ENCODE measurements at regions not wholly inside any gene's neighbourhood (a gene's known extent, or its start where the extent isn't known, plus 50 kb on each side); places are given as distances from the start of the nearest gene placed in this dataset.
A peak's percentile ranks its signal among the peaks of the same experiment; 100 is the strongest.
"Not testable (repeated sequence)": the region's sequence is repeated elsewhere in the genome, so short reads cannot be mapped to it uniquely, and the experiment has no call there.

- H3K9me3 ChIP-seq (replicated peaks) = no peaks in the 10 kb centered on the region
- H3K27ac ChIP-seq = no peak overlapping the region
These were observed 54.1 kb downstream of the MAFB start for GRCh38 chr20:40634891-40635290.

GRCh38 chr20:40633123-40633850, 55.7 kb downstream of the MAFB start:
- peak in 1 of 2 experiments; percentile 25 for DNase-seq (ENCODE audit: low read depth in 1 of 2, low spot score in 2 of 2)
- Histone ChIP-seq H3K4me3 (no peak overlapping the region), H3K27ac (no peak overlapping the region), H3K9me3 (replicated peaks) (no peaks in the 10 kb centered on the region), H3K4me1 (replicated peaks) (no peaks in the 10 kb centered on the region), H3K36me3 (no peaks in the 10 kb centered on the region), H3K27me3 (replicated peaks) (peaks cover 5% of the 10 kb centered on the region)

More at GRCh38 chr20:40634891-40635290, 54.1 kb downstream of the MAFB start:
- no peaks in the 10 kb centered on the region for H3K27me3 ChIP-seq (replicated peaks)
- H3K4me3 ChIP-seq = no peak overlapping the region
- no peaks in the 10 kb centered on the region for H3K36me3 ChIP-seq
- H3K4me1 ChIP-seq (replicated peaks) = no peaks in the 10 kb centered on the region
- DNase-seq (ENCODE audit: low read depth in 1 of 2, low spot score in 2 of 2) = no peak

- DNase-seq (ENCODE audit: low read depth in 1 of 2, low spot score in 2 of 2) = peak in 1 of 2 experiments; percentile 8
- H3K36me3 ChIP-seq = no peaks in the 10 kb centered on the region
- no peak overlapping the region for H3K4me3 ChIP-seq
- no peak overlapping the region for H3K27ac ChIP-seq
- no peaks in the 10 kb centered on the region for H3K9me3 ChIP-seq (replicated peaks)
- no peaks in the 10 kb centered on the region for H3K4me1 ChIP-seq (replicated peaks)
- H3K27me3 ChIP-seq (replicated peaks) = peaks cover 5% of the 10 kb centered on the region
These were observed 56.6 kb downstream of the MAFB start for GRCh38 chr20:40632346-40632976.

GRCh38 chr20:40631119-40631631, 57.9 kb downstream of the MAFB start:
- Histone ChIP-seq H3K36me3 (no peaks in the 10 kb centered on the region), H3K4me3 (no peak overlapping the region), H3K4me1 (replicated peaks) (no peaks in the 10 kb centered on the region), H3K27me3 (replicated peaks) (peaks cover 5% of the 10 kb centered on the region), H3K9me3 (replicated peaks) (no peaks in the 10 kb centered on the region), H3K27ac (no peak overlapping the region)
- DNase-seq (ENCODE audit: low read depth in 1 of 2, low spot score in 2 of 2) = peak in 1 of 2 experiments; percentile 24

- no peaks in the 10 kb centered on the region for H3K4me1 ChIP-seq (replicated peaks)
- no peaks in the 10 kb centered on the region for H3K36me3 ChIP-seq
- no peak overlapping the region for H3K27ac ChIP-seq
- no peak overlapping the region for H3K4me3 ChIP-seq
- H3K9me3 ChIP-seq (replicated peaks) = no peaks in the 10 kb centered on the region
- peak in 1 of 2 experiments; percentile 14 for DNase-seq (ENCODE audit: low read depth in 1 of 2, low spot score in 2 of 2)
- H3K27me3 ChIP-seq (replicated peaks) = peaks cover 5% of the 10 kb centered on the region
These were observed 58.3 kb downstream of the MAFB start for GRCh38 chr20:40630713-40631112.

DNA sequence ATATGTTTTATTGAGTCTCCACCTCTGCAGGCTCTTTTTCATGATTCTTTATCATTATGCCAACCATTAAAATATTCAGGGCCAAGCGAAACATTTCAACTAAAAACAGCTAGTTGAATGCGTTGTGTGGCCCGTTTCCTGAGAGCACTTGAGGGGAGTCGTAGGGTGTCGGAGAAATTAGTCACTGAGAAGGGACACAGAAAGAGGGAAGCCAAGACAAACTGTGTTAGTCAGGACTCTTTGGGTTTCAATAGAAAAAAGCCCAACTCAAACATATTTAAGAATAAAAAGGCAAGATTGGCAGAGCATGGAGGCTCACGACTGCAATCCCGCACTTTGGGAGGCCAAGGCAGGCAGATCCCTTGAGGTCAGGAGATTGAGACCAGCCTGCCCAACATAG, 58.9 kb downstream of the MAFB start:
- peak in 1 of 2 experiments; percentile 3 for DNase-seq (ENCODE audit: low read depth in 1 of 2, low spot score in 2 of 2)
- Histone ChIP-seq H3K36me3 (no peaks in the 10 kb centered on the region), H3K4me1 (replicated peaks) (no peaks in the 10 kb centered on the region), H3K27me3 (replicated peaks) (peaks cover 5% of the 10 kb centered on the region), H3K9me3 (replicated peaks) (no peaks in the 10 kb centered on the region), H3K4me3 (no peak overlapping the region), H3K27ac (no peak overlapping the region)

DNA sequence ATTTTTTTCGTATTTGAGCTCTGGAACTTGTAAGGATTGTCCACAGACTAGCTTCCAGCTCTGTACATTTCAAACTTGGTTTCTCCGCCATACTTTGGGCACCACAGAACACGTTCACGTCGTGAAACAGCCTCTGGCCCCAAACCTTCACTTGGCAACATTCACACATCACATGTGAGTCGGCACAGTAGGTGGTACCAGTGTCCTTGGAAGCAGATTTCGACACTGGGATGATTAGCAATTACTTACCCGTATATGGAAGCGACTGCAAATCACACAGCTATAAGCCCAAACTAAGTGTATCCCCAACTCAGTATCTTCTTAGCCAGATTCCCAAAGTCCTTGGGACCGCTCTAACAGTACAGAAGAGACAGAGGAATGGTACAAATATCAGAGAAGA, 60.2 kb downstream of the MAFB start:
- H3K9me3 ChIP-seq (replicated peaks) = no peaks in the 10 kb centered on the region
- peaks cover 5% of the 10 kb centered on the region for H3K27me3 ChIP-seq (replicated peaks)
- peak in 1 of 2 experiments; percentile 9 for DNase-seq (ENCODE audit: low read depth in 1 of 2, low spot score in 2 of 2)
- no peak overlapping the region for H3K4me3 ChIP-seq
- H3K27ac ChIP-seq = no peak overlapping the region
- no peaks in the 10 kb centered on the region for H3K4me1 ChIP-seq (replicated peaks)
- H3K36me3 ChIP-seq = no peaks in the 10 kb centered on the region

GRCh38 chr20:40619053-40619452, 70.0 kb downstream of the MAFB start:
- not testable (repeated sequence) for H3K27me3 ChIP-seq (replicated peaks); H3K9me3 ChIP-seq (replicated peaks); H3K36me3 ChIP-seq; DNase-seq (ENCODE audit: low read depth in 1 of 2, low spot score in 2 of 2); H3K4me1 ChIP-seq (replicated peaks); H3K27ac ChIP-seq; H3K4me3 ChIP-seq

GRCh38 chr20:40617594-40617993, 71.4 kb downstream of the MAFB start:
- Histone ChIP-seq H3K4me3 (no peak overlapping the region), H3K4me1 (replicated peaks) (no peaks in the 10 kb centered on the region), H3K27me3 (replicated peaks) (peaks cover 6% of the 10 kb centered on the region; the same call in 1 of the 2 replicates), H3K27ac (no peak overlapping the region), H3K9me3 (replicated peaks) (no peaks in the 10 kb centered on the region), H3K36me3 (no peaks in the 10 kb centered on the region)
- DNase-seq (ENCODE audit: low read depth in 1 of 2, low spot score in 2 of 2) = no peak

DNA sequence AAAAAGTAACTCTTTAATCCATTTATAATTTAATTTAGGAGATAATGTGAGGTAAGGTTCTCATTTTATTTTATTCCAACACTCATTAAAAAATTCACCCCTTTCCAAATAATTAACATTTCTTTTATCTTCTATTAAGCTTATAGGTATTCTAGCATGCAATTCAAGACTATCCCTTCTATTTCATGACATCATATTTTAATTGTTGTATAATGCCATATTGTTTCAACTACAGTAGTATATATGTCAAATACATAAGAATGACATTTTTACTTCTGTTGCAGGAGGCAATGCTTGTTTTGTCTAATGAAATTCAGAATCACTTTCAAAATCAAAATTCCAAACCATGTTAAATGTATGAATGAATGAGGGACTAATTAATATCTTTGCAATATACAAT, 76.2 kb downstream of the MAFB start:
- peaks cover 6% of the 10 kb centered on the region; the same call in 1 of the 2 replicates for H3K27me3 ChIP-seq (replicated peaks)
- no peak overlapping the region for H3K27ac ChIP-seq
- H3K4me1 ChIP-seq (replicated peaks) = no peaks in the 10 kb centered on the region
- DNase-seq (ENCODE audit: low read depth in 1 of 2, low spot score in 2 of 2) = no peak
- no peak overlapping the region for H3K4me3 ChIP-seq
- no peaks in the 10 kb centered on the region for H3K36me3 ChIP-seq
- H3K9me3 ChIP-seq (replicated peaks) = no peaks in the 10 kb centered on the region

DNA sequence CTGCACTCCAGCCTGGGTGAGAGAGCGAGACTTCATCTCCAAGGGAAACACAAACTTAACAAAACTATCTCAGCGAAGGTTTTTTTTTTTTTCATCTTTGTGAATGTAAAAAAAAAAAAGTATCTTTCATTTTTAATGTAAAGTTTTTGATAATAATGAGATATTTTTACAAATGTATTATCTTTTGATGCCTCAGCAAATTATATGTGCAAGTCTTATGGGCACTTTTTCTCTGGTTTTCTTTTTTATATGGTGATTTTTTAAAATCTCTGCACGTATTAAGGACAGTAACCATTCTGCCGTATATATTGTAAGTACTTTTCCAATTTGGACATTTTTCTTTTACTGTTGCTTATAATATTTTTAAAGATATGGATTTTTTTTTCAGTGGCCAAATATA, 76.8 kb downstream of the MAFB start:
- H3K27me3 ChIP-seq (replicated peaks) = peaks cover 5% of the 10 kb centered on the region; the same call in 1 of the 2 replicates
- H3K27ac ChIP-seq = no peak overlapping the region
- H3K4me1 ChIP-seq (replicated peaks) = no peaks in the 10 kb centered on the region
- no peaks in the 10 kb centered on the region for H3K36me3 ChIP-seq
- H3K9me3 ChIP-seq (replicated peaks) = no peaks in the 10 kb centered on the region
- H3K4me3 ChIP-seq = no peak overlapping the region
- no peak for DNase-seq (ENCODE audit: low read depth in 1 of 2, low spot score in 2 of 2)

- H3K4me3 ChIP-seq = no peak overlapping the region
- H3K36me3 ChIP-seq = no peaks in the 10 kb centered on the region
- H3K4me1 ChIP-seq (replicated peaks) = no peaks in the 10 kb centered on the region
- no peak for DNase-seq (ENCODE audit: low read depth in 1 of 2, low spot score in 2 of 2)
- no peaks in the 10 kb centered on the region for H3K27me3 ChIP-seq (replicated peaks)
- H3K27ac ChIP-seq = no peak overlapping the region
- no peaks in the 10 kb centered on the region for H3K9me3 ChIP-seq (replicated peaks)
These were observed 78.3 kb downstream of the MAFB start for GRCh38 chr20:40610730-40611129.

DNA sequence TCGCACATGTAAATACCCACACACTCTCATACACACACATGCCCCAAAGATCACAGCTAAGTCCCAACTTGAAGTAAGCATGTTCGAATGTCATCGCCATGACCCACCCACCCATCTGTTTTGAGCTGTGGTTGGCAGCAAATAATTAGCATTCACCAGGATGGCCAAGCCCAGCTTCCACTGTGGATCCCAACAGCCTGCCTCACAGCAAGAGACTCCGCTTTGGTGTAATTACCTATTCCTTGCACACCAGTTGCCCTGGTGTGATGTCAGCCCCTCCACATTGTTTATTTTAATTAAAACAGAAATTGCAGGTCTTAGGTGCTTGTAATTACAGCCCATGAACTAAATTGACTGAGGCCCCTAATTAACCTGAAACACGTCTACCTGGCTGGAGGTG, 81.1 kb downstream of the MAFB start:
- H3K27ac ChIP-seq = no peak overlapping the region
- no peak overlapping the region for H3K4me3 ChIP-seq
- H3K27me3 ChIP-seq (replicated peaks) = no peaks in the 10 kb centered on the region
- no peak for DNase-seq (ENCODE audit: low read depth in 1 of 2, low spot score in 2 of 2)
- no peaks in the 10 kb centered on the region for H3K9me3 ChIP-seq (replicated peaks)
- no peaks in the 10 kb centered on the region for H3K36me3 ChIP-seq
- no peaks in the 10 kb centered on the region for H3K4me1 ChIP-seq (replicated peaks)

GRCh38 chr20:40606660-40607059, 82.4 kb downstream of the MAFB start:
- Histone ChIP-seq H3K27ac (no peak overlapping the region), H3K9me3 (replicated peaks) (no peaks in the 10 kb centered on the region), H3K4me3 (no peak overlapping the region), H3K4me1 (replicated peaks) (no peaks in the 10 kb centered on the region), H3K36me3 (no peaks in the 10 kb centered on the region), H3K27me3 (replicated peaks) (no peaks in the 10 kb centered on the region)
- no peak for DNase-seq (ENCODE audit: low read depth in 1 of 2, low spot score in 2 of 2)
